GM12878 (cell line): ENCODE measurements at regions not wholly inside any gene's neighbourhood (a gene's known extent, or its start where the extent isn't known, plus 50 kb on each side); places are given as distances from the start of the nearest gene placed in this dataset.

Source experiments
- ATAC-seq: fragments of 200-7000 bp; cut with Tn5 transposase; 3 replicates; pipeline ENCODE4 v1.9.1; 2020; ENCODE audit warnings: mild to moderate bottlenecking, moderate library complexity
- BruUV-seq: library from RNA; stranded (reverse); fragments of 400-500 nt; replicated peaks from 2 replicates; lab custom pipeline; 2021; lab: Mats Ljungman, UMichigan
- CTCF ChIA-PET: fragments of 300-600 bp; sonication (Branson Sonifier 250); formaldehyde crosslinking; extraction: SDS; loops from one replicate; lab custom pipeline; 2021; ENCODE audit warnings: inconsistent platforms; lab: Yijun Ruan, JAX
- POLR2A ChIA-PET: fragments of 350-600 bp; formaldehyde crosslinking; extraction: SDS; loops from one replicate; lab custom pipeline; 2021; ENCODE audit warnings: inconsistent platforms; lab: Charles Lee
- RAD21 ChIA-PET: fragments of 300-600 bp; sonication (Branson Sonifier 250); formaldehyde crosslinking; loops from one replicate; lab custom pipeline; 2023; ENCODE audit warnings: antibody characterized with exemption; ENCODE audit not compliant: unreplicated experiment; lab: Charles Lee
- SMC1A ChIA-PET: fragments of 300-600 bp; sonication (Branson Sonifier 250); formaldehyde crosslinking; loops from one replicate; lab custom pipeline; 2023; ENCODE audit not compliant: unreplicated experiment, uncharacterized antibody; lab: Charles Lee
- DNase-seq: peaks from one replicate; pipeline ENCODE4 v3.0.0-alpha.2; 2011; ENCODE audit warnings: low read depth, low spot score
- FAIRE-seq: peaks from 3 replicates; lab custom pipeline; 2011; peaks lifted over from hg19 to GRCh38; lab: Jason Lieb, UNC
- H2AFZ ChIP-seq: 2 replicates; pipeline ENCODE4 v1.6.0; 2011; ENCODE audit warnings: low read depth, low read length, control low read depth; ENCODE audit not compliant: control insufficient read depth
- H3K27ac ChIP-seq: 2 replicates; pipeline ENCODE4 v1.5.1; 2011; ENCODE audit warnings: control low read depth; ENCODE audit not compliant: control insufficient read depth, insufficient read depth
- H3K27me3 ChIP-seq, 2 experiments: replicated peaks in 1 of 2; 2 replicates each; pipeline versions ENCODE4 v1.6.0 to v1.6.1; 2011; ENCODE audit warnings: low read length in 1 of 2; ENCODE audit not compliant: control insufficient read depth in 2 of 2, insufficient read depth in 2 of 2
- H3K36me3 ChIP-seq, 2 experiments: 2 replicates each; pipeline ENCODE4 v1.5.1; 2011; ENCODE audit warnings: low read length in 1 of 2; ENCODE audit not compliant: control insufficient read depth in 2 of 2, insufficient read depth in 2 of 2
- H3K4me1 ChIP-seq: 2 replicates; pipeline ENCODE4 v1.6.1; 2011; ENCODE audit warnings: mild to moderate bottlenecking, low read length, moderate library complexity, mixed read lengths; ENCODE audit not compliant: control insufficient read depth, insufficient read depth
- H3K4me2 ChIP-seq: 2 replicates; pipeline ENCODE4 v1.6.0; 2011; ENCODE audit warnings: control low read depth; ENCODE audit not compliant: control insufficient read depth, insufficient read depth
- H3K4me3 ChIP-seq: fragments of 200-600 bp; sonication (generic); 2 replicates; pipeline ENCODE4 v1.5.1; 2016
- H3K79me2 ChIP-seq: 2 replicates; pipeline ENCODE4 v1.6.0; 2011; ENCODE audit warnings: low read length; ENCODE audit not compliant: control insufficient read depth, insufficient read depth
- H3K9ac ChIP-seq: 2 replicates; pipeline ENCODE4 v1.8.0; 2011; ENCODE audit warnings: low read length, control low read depth, mixed read lengths; ENCODE audit not compliant: control insufficient read depth, insufficient read depth
- H3K9me3 ChIP-seq: replicated peaks from 3 replicates; pipeline ENCODE4 v1.5.1; 2011; ENCODE audit warnings: mild to moderate bottlenecking, low read length; ENCODE audit not compliant: control insufficient read depth, insufficient read depth
- H4K20me1 ChIP-seq: 2 replicates; pipeline ENCODE4 v1.6.0; 2011; ENCODE audit not compliant: control insufficient read depth, insufficient read depth
- BMI1 ChIP-seq: fragments of 450-650 bp; IDR thresholded peaks from 2 replicates; pipeline ENCODE4 v1.6.1; 2016; ENCODE audit warnings: mild to moderate bottlenecking, moderate library complexity, borderline replicate concordance
- CBX3 ChIP-seq: fragments of 200-600 bp; sonication (generic); IDR thresholded peaks from 2 replicates; pipeline ENCODE4 v1.6.1; 2016; ENCODE audit warnings: low read depth, borderline replicate concordance
- CBX5 ChIP-seq: sonication (generic); IDR thresholded peaks from 2 replicates; pipeline ENCODE4 v1.6.1; 2016; ENCODE audit warnings: low read depth, moderate library complexity, mild to moderate bottlenecking, inconsistent platforms
- CHD1 ChIP-seq: IDR thresholded peaks from 2 replicates; pipeline ENCODE4 v1.6.1; 2012; ENCODE audit warnings: low read depth, low read length, improper control_type of control experiment
- CHD4 ChIP-seq: fragments of 200-600 bp; sonication (generic); IDR thresholded peaks from 2 replicates; pipeline ENCODE4 v1.6.1; 2016; ENCODE audit warnings: mild to moderate bottlenecking
- EZH2 ChIP-seq: IDR thresholded peaks from 2 replicates; pipeline ENCODE4 v1.6.1; 2012; ENCODE audit warnings: low read depth, mild to moderate bottlenecking, control low read depth, inconsistent platforms, low read length, borderline replicate concordance; ENCODE audit not compliant: control insufficient read depth
- GABPA ChIP-seq: IDR thresholded peaks from 2 replicates; pipeline ENCODE4 v1.6.1; 2014; ENCODE audit warnings: antibody characterized with exemption, low read depth, mild to moderate bottlenecking, inconsistent platforms
- HSF1 ChIP-seq: fragments of 150-350 bp; IDR thresholded peaks from 2 replicates; pipeline ENCODE4 v1.6.1; 2014; ENCODE audit warnings: mild to moderate bottlenecking, low read depth, low read length
- IRF4 ChIP-seq: IDR thresholded peaks from 2 replicates; pipeline ENCODE4 v1.6.1; 2011; ENCODE audit warnings: low read depth, low read length
- JUNB ChIP-seq: IDR thresholded peaks from 2 replicates; pipeline ENCODE4 v1.6.1; 2016; ENCODE audit warnings: antibody characterized with exemption, mild to moderate bottlenecking
- MTA2 ChIP-seq: fragments of 450-650 bp; IDR thresholded peaks from 2 replicates; pipeline ENCODE4 v1.6.1; 2016; ENCODE audit warnings: low read depth, mild to moderate bottlenecking, moderate library complexity
- SMAD5 ChIP-seq: IDR thresholded peaks from 2 replicates; pipeline ENCODE4 v1.6.1; 2016; ENCODE audit warnings: antibody characterized with exemption, low read depth
- WGBS: methylation state at CpG from one replicate; pipeline ENCODE4 v1.1.6; 2016; ENCODE audit warnings: low lambda C conversion rate; ENCODE audit not compliant: insufficient replicate concordance, insufficient coverage; ENCODE audit errors: missing lambda C conversion rate; 5-methylcytosine and 5-hydroxymethylcytosine counted together
- in situ Hi-C: fragments of 300-500 bp; cut with MboI; formaldehyde crosslinking; loops from 9 replicates; pipeline ENCODE4 v1.14.3; 2018; ENCODE audit warnings: mixed read lengths
- intact Hi-C: fragments of 100-400 bp; cut with micrococcal nuclease; formaldehyde crosslinking; loops from one replicate; pipeline ENCODE4 v1.14.2; 2022; ENCODE audit not compliant: unreplicated experiment
- TF ChIP-seq, protein P1 (sequence below): fragments of 450-650 bp; IDR thresholded peaks from 2 replicates; pipeline ENCODE4 v1.6.1; 2016; ENCODE audit warnings: mild to moderate bottlenecking
- TF ChIP-seq, protein P2 (sequence below): fragments of 450-650 bp; IDR thresholded peaks from 2 replicates; pipeline ENCODE4 v1.6.1; 2018; ENCODE audit warnings: borderline replicate concordance, mild to moderate bottlenecking; ENCODE audit not compliant: partially characterized antibody
- TF ChIP-seq, protein P3 (sequence below), 3 experiments: IDR thresholded peaks in 2 of 3; conservative IDR thresholded peaks in 1 of 3; 2 replicates each; pipeline ENCODE4 v1.5.1; 2011; ENCODE audit warnings: low read depth in 3 of 3, low read length in 3 of 3, mild to moderate bottlenecking in 3 of 3, control low read depth in 2 of 3, moderate library complexity in 2 of 3, inconsistent platforms in 1 of 3, mixed read lengths in 1 of 3; ENCODE audit not compliant: control insufficient read depth in 2 of 3, insufficient read depth in 1 of 3; ENCODE audit errors: extremely low read depth in 1 of 3

DNA sequence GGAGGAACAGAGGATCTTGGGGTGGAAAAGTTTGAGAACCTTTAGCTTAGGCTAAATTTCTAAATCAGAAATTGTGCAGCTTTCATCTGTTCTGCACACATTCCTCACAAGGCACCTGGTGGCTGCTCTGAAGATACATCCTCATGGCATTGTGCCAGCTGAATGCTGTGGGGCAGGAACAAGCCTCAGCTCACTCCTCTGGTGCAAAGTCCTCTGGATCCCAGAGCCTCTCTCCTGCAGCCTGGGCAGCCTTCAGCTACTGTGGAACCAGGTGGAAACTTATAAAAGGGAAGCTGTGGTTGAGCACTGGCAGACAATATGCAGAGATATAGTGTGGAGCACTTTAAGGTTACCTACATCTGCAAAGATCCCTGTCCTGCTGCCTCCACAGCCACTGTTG, 72.3 kb downstream of the KCTD12 start (continued):
- TF ChIP-seq, protein P1, sequence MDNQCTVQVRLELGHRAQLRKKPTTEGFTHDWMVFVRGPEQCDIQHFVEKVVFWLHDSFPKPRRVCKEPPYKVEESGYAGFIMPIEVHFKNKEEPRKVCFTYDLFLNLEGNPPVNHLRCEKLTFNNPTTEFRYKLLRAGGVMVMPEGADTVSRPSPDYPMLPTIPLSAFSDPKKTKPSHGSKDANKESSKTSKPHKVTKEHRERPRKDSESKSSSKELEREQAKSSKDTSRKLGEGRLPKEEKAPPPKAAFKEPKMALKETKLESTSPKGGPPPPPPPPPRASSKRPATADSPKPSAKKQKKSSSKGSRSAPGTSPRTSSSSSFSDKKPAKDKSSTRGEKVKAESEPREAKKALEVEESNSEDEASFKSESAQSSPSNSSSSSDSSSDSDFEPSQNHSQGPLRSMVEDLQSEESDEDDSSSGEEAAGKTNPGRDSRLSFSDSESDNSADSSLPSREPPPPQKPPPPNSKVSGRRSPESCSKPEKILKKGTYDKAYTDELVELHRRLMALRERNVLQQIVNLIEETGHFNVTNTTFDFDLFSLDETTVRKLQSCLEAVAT = no peak
- TF ChIP-seq CHD4 (no peak), BMI1 (no peak), CBX3 (no peak)
- TF ChIP-seq, protein P2, sequence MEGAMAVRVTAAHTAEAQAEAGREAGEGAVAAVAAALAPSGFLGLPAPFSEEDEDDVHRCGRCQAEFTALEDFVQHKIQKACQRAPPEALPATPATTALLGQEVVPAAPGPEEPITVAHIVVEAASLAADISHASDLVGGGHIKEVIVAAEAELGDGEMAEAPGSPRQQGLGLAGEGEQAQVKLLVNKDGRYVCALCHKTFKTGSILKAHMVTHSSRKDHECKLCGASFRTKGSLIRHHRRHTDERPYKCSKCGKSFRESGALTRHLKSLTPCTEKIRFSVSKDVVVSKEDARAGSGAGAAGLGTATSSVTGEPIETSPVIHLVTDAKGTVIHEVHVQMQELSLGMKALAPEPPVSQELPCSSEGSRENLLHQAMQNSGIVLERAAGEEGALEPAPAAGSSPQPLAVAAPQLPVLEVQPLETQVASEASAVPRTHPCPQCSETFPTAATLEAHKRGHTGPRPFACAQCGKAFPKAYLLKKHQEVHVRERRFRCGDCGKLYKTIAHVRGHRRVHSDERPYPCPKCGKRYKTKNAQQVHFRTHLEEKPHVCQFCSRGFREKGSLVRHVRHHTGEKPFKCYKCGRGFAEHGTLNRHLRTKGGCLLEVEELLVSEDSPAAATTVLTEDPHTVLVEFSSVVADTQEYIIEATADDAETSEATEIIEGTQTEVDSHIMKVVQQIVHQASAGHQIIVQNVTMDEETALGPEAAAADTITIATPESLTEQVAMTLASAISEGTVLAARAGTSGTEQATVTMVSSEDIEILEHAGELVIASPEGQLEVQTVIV = no peak

DNA sequence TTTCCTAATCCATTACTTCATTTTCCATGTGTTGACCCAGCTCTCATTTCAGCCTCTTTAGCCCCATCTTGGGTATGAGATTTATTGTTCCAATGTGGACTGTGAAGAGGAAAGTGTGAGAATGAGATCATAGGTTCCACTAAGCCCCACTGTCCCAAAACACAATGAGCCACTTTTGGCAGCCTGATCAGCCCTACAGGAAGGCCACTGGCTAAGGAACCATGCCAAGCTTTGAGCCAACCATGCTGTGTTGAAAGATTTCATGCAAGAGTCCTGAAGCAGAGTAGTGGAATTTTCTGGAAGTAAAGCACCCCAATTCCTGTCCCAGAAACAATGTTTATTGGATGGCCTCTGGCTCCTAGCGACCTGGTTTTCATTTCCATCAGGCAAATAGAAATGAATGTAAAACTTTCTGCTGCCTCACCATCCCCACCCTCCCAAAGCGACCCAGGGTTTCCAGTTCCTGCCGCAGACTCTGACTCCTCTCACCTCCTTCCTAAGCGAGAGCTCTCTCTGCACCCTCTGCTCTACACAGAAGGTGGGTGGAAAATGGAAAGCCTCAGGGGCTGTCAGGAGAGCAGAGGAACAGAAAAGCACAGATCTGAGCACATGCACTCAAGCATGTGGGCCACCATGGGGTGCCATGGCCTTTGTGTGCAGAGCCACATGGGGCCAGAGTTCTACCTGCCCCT, 73.1 kb downstream of the KCTD12 start:
- SMC1A ChIA-PET = no interaction called here
- Histone ChIP-seq H3K79me2 (no peaks in the 10 kb centered on the region), H3K4me1 (no peaks in the 10 kb centered on the region), H2AFZ (no peak overlapping the region), H3K27me3 (no peaks in the 10 kb centered on the region), H3K27ac (no peak overlapping the region), H3K4me2 (no peak overlapping the region), H3K9ac (no peak overlapping the region), H3K36me3 (no peaks in the 10 kb centered on the region), H3K4me3 (no peak overlapping the region), H3K9me3 (no peaks in the 10 kb centered on the region), H4K20me1 (no peaks in the 10 kb centered on the region)
- CTCF ChIA-PET = no interaction called here
- in situ Hi-C loops (no loop called here), intact Hi-C loops (no loop called here)
- no peak for FAIRE-seq
- no TSS peak for BruUV-seq
- DNase-seq = no peak
- WGBS = 56% methylated on average over 4 of the region's 4 CpGs
- RAD21 ChIA-PET = no interaction called here
- POLR2A ChIA-PET = no interaction called here
- ATAC-seq = no peak
- no peak for TF ChIP-seq HSF1
- TF ChIP-seq GABPA = no peak
- TF ChIP-seq, protein P3, sequence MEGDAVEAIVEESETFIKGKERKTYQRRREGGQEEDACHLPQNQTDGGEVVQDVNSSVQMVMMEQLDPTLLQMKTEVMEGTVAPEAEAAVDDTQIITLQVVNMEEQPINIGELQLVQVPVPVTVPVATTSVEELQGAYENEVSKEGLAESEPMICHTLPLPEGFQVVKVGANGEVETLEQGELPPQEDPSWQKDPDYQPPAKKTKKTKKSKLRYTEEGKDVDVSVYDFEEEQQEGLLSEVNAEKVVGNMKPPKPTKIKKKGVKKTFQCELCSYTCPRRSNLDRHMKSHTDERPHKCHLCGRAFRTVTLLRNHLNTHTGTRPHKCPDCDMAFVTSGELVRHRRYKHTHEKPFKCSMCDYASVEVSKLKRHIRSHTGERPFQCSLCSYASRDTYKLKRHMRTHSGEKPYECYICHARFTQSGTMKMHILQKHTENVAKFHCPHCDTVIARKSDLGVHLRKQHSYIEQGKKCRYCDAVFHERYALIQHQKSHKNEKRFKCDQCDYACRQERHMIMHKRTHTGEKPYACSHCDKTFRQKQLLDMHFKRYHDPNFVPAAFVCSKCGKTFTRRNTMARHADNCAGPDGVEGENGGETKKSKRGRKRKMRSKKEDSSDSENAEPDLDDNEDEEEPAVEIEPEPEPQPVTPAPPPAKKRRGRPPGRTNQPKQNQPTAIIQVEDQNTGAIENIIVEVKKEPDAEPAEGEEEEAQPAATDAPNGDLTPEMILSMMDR (IDR thresholded peaks at IDR 0.05 in 2 of 3, conservative IDR thresholded peaks at IDR 0.05 in 1 of 3; ENCODE audit: control insufficient read depth in 2 of 3, extremely low read depth in 1 of 3, insufficient read depth in 1 of 3, low read depth in 3 of 3, low read length in 3 of 3) = no peak
- TF ChIP-seq EZH2 = no peak
- TF ChIP-seq CBX5 = no peak
- no peak for TF ChIP-seq BMI1
- no peak for TF ChIP-seq SMAD5
- TF ChIP-seq CHD1 = no peak
- TF ChIP-seq JUNB = no peak
- TF ChIP-seq IRF4 = no peak
- TF ChIP-seq MTA2 = no peak
